IPS-18c (cell line): ENCODE measurements at regions not wholly inside any gene's neighbourhood (a gene's known extent, or its start where the extent isn't known, plus 50 kb on each side); places are given as distances from the start of the nearest gene placed in this dataset.

Source experiments
- H3K4me3 ChIP-seq: 2 replicates; pipeline ENCODE4 v1.7.0; 2013; ENCODE audit warnings: low read depth, mild to moderate bottlenecking, low read length, moderate library complexity; ENCODE audit not compliant: insufficient read depth
- H3K9me3 ChIP-seq: one replicate; pipeline ENCODE4 v1.6.1; 2013; ENCODE audit warnings: mild to moderate bottlenecking, low read length, moderate library complexity; ENCODE audit not compliant: control insufficient read depth, insufficient read depth

DNA sequence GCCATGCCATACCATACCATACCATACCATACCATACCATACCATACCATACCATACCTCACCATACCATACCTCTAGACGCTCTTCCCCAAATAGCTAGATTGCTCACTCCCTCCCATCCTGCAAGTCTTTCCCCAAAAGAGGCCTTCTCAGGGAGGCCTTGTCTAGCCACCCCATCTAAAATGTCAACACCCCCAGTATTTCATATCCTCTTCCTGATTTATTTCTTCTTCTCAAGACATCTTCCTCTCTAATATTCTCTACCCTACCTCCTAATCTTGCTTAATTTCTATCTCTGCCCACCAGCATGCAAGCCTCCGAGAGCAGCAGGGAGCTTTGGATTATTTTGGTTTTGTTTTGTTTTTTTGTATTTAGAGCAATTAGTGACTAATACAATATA, 225.2 kb upstream of the RREB1 start:
- Histone ChIP-seq H3K4me3 (no peak overlapping the region), H3K9me3 (no peaks in the 10 kb centered on the region)

DNA sequence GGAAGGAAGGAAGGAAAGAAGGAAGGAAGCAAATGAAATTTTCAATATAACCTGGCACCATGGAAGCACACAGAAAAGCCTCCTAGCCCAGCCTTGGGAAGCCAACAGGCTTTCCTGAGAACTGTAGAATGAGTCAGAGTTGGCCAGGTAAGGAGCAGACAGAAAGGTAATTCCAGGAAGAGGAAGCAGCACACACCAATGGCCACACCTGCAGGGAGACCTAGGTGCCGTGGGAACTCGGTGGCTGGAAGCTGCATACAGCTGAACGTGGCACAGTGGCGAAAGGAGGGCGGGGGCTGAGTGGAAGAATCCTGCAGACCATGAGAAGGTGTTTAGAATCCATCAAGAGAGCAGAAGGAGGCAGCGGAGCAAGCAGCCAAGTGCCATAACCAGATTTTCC, 224.8 kb upstream of the RREB1 start:
- no peak overlapping the region for H3K4me3 ChIP-seq
- H3K9me3 ChIP-seq = no peaks in the 10 kb centered on the region

GRCh38 chr6:6884193-6884627, 223.6 kb upstream of the RREB1 start:
- Histone ChIP-seq H3K4me3 (no peak overlapping the region), H3K9me3 (no peaks in the 10 kb centered on the region)

DNA sequence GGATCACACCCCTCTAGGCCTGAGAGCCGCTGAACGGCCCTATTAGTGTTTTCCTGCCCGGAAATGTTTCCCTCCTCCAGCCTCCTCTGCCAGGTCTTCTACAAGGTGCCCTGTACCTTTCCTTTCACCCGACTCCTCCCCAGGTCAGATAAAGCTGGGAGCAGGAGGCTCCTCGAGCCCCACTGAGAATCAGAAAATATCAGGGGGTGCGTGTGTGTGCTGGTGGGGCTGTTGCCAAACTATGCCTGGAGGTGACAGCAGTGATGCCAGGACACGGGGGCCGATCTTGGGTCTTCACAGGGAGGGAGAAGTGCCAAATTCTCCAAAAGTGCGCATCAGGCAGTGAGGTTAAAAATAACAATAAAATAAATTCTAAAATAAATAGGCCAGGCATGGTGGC, 222.8 kb upstream of the RREB1 start:
- Histone ChIP-seq H3K4me3 (no peak overlapping the region), H3K9me3 (no peaks in the 10 kb centered on the region)

DNA sequence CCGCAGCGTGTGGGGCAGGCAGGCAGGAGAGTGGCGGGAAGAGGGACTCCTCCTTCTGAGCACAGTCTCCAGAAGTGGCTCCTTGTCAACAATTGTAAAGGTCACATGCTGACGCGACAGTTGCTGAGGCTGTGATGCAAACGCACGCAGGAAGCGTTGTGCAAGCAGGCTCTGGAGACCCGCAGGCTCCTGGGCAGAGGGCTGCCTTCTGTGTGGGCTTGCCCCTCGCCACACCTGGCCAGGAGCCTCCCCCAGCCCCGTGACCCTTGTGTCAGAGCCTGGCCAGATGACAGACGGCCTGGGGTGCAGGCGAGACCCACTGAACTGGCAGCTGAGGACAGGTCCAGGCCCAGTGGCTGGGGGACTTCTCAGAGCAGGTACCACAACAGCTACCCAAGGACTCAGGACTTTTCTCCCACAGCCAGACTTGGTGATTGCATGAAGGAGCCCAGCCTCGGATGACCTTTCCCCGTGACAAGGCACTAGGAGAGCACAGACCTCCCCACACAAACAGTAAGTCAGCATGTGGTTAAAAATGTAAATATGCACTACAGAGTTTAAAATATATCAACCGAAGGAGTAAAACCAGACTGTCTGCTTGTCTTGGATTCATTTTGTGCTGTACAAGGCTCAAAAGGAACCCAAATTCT, 222.1 kb upstream of the RREB1 start:
- Histone ChIP-seq H3K4me3 (no peak overlapping the region), H3K9me3 (no peaks in the 10 kb centered on the region)

DNA sequence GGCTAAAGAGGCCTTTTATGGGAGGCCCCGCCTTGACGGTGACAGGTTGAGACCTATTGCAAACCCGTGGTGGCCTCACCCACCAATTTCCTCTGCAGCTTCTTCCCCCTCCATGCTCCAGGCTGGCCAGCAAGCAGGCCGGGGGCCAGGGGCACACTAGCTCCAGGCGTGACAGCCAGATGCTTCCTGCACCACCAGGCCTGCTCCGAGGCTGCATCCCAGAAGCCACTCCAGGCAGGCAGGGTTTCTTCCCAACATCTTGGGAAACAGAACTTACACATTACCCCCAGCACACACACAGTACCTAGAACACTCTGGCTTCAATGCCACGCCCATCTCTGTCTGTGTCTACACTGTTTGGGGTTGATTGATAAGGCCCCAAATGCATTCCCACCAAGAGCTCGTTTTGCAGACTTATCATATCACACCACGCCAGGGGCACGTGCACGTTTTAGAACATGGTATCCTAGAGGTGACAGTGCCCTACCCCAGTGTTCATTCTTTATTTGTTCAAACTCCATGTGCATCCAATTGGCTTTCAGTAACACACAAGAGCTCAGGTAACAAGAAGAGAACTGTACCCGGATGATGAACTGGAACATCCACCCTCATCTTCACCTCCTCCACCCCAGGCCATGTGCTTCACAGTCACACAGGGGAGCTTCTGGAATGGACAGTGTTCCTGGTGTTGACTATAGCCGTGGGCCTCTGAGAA, 221.4 kb upstream of the RREB1 start:
- Histone ChIP-seq H3K9me3 (no peaks in the 10 kb centered on the region), H3K4me3 (no peak overlapping the region)

DNA sequence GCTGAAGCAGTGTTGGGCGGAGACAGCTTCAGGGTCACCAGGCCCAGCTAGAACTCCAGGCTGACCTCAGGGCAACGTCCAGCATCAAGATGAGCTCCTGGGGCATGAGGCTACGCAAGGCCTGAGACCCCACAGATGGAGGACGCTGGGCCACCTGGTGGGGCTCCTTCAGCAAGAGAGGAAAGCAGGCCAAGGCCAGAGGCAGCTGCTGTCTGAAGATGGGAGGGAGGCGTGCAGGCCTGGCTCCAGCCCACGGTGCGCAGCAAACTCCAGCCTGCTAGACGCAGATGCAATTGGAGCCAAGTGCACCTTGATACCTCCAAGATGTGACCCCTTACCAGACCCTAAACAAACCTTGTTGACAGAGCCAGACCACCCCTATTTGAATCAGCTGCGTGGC, 220.9 kb upstream of the RREB1 start:
- Histone ChIP-seq H3K9me3 (no peaks in the 10 kb centered on the region), H3K4me3 (no peak overlapping the region)

DNA sequence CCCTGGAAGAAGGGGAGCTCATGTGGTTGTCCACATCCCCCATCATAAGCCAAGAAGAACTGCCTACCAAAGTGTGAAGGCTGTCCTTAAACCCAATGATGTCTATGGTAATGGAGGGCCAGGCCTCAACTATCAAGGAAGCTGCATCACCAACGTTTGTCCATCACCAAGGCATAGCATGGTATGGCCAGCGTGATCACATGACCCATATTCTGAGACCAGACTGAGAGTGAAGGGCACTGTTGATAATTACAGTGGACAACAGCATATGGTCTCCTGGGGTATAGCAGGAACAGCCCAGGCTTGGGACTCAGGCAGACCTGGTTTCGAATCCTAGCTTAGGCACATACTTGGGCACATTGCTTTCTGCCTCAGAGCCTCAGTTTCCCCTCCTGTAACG, 218.2 kb upstream of the RREB1 start:
- no peak overlapping the region for H3K4me3 ChIP-seq

DNA sequence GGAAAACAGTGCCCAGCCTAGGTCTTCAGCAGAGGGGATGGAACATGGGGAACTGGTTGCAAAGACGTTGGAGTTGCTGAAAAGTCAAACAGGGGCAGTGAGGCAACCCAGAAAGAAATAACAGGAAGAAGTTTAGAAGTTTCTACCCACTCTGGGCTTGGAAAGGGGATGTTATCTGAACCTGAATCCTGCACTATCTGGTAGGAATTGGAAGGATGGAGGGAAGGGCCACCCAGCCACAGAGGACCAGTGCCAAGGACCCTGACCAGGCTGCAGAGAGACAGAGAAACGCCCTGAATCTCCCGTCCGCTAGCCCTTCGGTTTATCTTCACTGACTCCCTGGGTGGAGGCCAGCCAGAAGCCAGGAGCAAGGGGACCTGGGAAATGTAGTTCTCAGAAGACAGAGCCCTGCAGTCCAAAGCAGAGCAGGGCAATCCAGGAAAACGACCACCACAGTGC, 217.3 kb upstream of the RREB1 start:
- Histone ChIP-seq H3K4me3 (no peak overlapping the region), H3K9me3 (no peaks in the 10 kb centered on the region)

More for the DNA sequence above, 218.2 kb upstream of the RREB1 start:
- no peaks in the 10 kb centered on the region for H3K9me3 ChIP-seq

- Histone ChIP-seq H3K4me3 (no peak overlapping the region), H3K9me3 (peaks cover 3% of the 10 kb centered on the region)
These were observed 216.5 kb upstream of the RREB1 start for GRCh38 chr6:6891125-6891721.

DNA sequence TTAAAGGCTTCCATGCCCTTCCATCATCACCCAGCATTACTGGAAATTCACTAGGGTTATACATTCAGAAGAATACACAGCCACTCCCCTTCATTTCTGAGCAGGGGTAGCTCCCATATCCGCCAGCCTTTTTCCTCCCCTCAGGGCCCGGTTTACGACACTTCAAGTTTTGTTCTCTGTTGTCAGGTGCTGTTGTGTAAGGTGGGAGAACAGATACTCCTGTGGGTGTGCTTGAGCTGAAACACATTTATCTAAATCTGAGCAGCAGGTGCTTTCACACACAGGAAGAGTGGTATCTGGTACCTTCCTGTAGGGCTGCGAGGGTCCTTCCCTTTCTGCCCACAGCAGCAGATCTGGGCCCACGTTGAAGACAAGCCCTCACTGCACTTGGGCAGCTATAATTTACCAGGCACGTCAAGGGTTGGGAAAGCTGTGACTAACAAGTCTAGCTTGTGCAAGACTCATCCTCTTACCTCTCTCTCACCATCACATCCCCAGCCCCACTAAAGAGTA, 215.8 kb upstream of the RREB1 start:
- peaks cover 3% of the 10 kb centered on the region for H3K9me3 ChIP-seq
- no peak overlapping the region for H3K4me3 ChIP-seq

GRCh38 chr6:6892744-6893583, 214.8 kb upstream of the RREB1 start:
- Histone ChIP-seq H3K4me3 (no peak overlapping the region), H3K9me3 (peaks cover 3% of the 10 kb centered on the region)

GRCh38 chr6:6893701-6894100, 214.1 kb upstream of the RREB1 start:
- no peak overlapping the region for H3K4me3 ChIP-seq

DNA sequence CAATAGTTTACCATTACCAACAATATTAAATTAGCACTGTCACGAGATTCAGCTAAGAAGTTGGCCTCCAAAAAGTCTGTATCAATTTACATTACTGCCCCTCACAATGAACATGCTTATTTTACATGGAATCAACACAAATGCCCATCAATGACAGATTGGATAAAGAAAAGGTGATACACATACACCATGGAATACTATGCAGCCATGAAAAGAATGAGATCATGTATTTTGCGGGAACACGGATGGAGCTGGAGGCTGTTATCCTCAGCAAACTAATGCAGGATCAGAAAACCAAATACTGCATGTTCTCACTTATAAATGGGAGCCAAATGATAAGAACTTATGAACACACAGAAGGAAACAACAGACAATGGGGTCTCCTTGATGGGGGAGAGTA, 211.8 kb upstream of the RREB1 start:
- H3K4me3 ChIP-seq = no peak overlapping the region

More at GRCh38 chr6:6893701-6894100, 214.1 kb upstream of the RREB1 start:
- H3K9me3 ChIP-seq = peaks cover 3% of the 10 kb centered on the region

DNA sequence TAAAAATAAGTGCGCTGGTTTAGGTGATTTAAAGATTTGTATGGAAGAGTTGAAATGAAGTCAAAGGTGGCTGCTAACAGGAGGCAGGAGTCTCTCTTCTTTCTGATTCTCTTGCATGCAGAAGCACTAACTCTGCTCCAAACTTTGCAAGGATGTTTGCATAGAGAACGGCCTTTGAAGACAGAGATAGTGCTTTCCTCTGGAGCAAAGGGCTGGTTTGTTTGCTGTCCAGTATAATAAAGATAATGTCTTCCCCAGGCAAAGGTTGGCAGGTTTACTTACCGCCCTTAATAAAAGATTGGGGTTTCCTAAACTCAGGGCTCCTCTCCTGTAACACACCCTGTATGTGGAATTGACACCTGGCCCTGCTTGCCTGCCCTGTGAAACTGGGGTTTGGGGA, 210.6 kb upstream of the RREB1 start:
- Histone ChIP-seq H3K4me3 (no peak overlapping the region), H3K9me3 (peaks cover 3% of the 10 kb centered on the region)

More for the DNA sequence above, 211.8 kb upstream of the RREB1 start:
- H3K9me3 ChIP-seq = peaks cover 3% of the 10 kb centered on the region

GRCh38 chr6:6900569-6901204, 207.1 kb upstream of the RREB1 start:
- no peak overlapping the region for H3K4me3 ChIP-seq
- H3K9me3 ChIP-seq = peaks cover 3% of the 10 kb centered on the region

GRCh38 chr6:6901205-6901719, 206.5 kb upstream of the RREB1 start:
- H3K4me3 ChIP-seq = no peak overlapping the region
- no peaks in the 10 kb centered on the region for H3K9me3 ChIP-seq
